ENCODE measurements at regions not wholly inside any gene's neighbourhood (a gene's known extent, or its start where the extent isn't known, plus 50 kb on each side); places are given as distances from the start of the nearest gene placed in this dataset.

GRCh38 chr12:125206711-125207110 is 141.5 kb downstream of the AACS start:
- H2AFZ ChIP-seq (ENCODE audit: low read depth, low read length), result no peak overlapping the region
- no peaks in the 10 kb centered on the region for H3K79me2 ChIP-seq (replicated peaks; ENCODE audit: insufficient read depth, low read length)
- no peak overlapping the region for H3K4me2 ChIP-seq (ENCODE audit: low read length)
- H4K20me1 ChIP-seq (ENCODE audit: insufficient read depth), result no peaks in the 10 kb centered on the region
- no peak overlapping the region for H3K27ac ChIP-seq (ENCODE audit: low read length)
- H3K36me3 ChIP-seq (ENCODE audit: insufficient read depth, low read length), result peaks cover 7% of the 10 kb centered on the region
- TF ChIP-seq EZH2 (IDR thresholded peaks at IDR 0.05; ENCODE audit: borderline replicate concordance, insufficient read depth, low read length, poor library complexity, severe bottlenecking) (no peak), POLR2AphosphoS5 (IDR thresholded peaks at IDR 0.05) (no peak)
- H3K9me2 ChIP-seq (ENCODE audit: insufficient read depth, low read length), result no peaks in the 10 kb centered on the region
- H3K4me3 ChIP-seq (ENCODE audit: low read length), result no peak overlapping the region
- no peak overlapping the region for H3K9ac ChIP-seq (ENCODE audit: low read length)
- no peaks in the 10 kb centered on the region for H3K9me3 ChIP-seq (ENCODE audit: low read length)
- no peaks in the 10 kb centered on the region for H3K27me3 ChIP-seq (ENCODE audit: insufficient read depth, low read depth, low read length)
- no peaks in the 10 kb centered on the region for H3F3A ChIP-seq (ENCODE audit: insufficient read depth, low read length, poor library complexity, severe bottlenecking)

DNA sequence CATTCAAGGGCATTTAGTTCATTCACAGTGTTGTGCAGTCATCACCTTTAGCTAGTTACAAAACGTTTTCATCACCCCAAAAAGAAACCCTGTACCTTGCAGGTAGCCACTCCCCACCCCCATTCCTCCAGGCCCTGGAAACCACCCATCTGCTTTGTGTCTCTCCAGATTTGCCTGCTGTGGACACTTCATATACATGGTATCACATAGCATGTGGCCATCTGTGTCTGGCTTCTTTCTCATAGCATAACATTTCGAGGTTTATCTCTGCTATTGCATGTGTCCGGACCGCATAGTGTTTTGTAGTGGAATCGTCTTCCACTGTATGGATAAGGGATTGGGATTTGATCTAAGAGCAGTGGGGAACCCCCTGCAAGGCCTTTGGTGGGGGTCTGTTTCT is 143.1 kb downstream of the AACS start:
- no peak overlapping the region for H2AFZ ChIP-seq (ENCODE audit: low read depth, low read length)
- H3K9ac ChIP-seq (ENCODE audit: low read length), result no peak overlapping the region
- no peak overlapping the region for H3K4me3 ChIP-seq (ENCODE audit: low read length)
- no peaks in the 10 kb centered on the region for H3K27me3 ChIP-seq (ENCODE audit: insufficient read depth, low read depth, low read length)
- no peaks in the 10 kb centered on the region for H3F3A ChIP-seq (ENCODE audit: insufficient read depth, low read length, poor library complexity, severe bottlenecking)
- H3K4me2 ChIP-seq (ENCODE audit: low read length), result no peak overlapping the region
- TF ChIP-seq SMC3 (conservative IDR thresholded peaks at IDR 0.05; ENCODE audit: poor library complexity) (no peak), TAF1 (IDR thresholded peaks at IDR 0.05; ENCODE audit: low read depth) (no peak), CTCF (IDR thresholded peaks at IDR 0.05; ENCODE audit: poor library complexity, severe bottlenecking) (no peak), RAD21 (conservative IDR thresholded peaks at IDR 0.05) (no peak), MXI1 (conservative IDR thresholded peaks at IDR 0.05; ENCODE audit: poor library complexity, severe bottlenecking) (no peak), POLR2AphosphoS5 (IDR thresholded peaks at IDR 0.05) (no peak), EP300 (conservative IDR thresholded peaks at IDR 0.05; ENCODE audit: poor library complexity, severe bottlenecking) (no peak), EZH2 (IDR thresholded peaks at IDR 0.05; ENCODE audit: borderline replicate concordance, insufficient read depth, low read length, poor library complexity, severe bottlenecking) (no peak)
- TF ChIP-seq, protein P1, sequence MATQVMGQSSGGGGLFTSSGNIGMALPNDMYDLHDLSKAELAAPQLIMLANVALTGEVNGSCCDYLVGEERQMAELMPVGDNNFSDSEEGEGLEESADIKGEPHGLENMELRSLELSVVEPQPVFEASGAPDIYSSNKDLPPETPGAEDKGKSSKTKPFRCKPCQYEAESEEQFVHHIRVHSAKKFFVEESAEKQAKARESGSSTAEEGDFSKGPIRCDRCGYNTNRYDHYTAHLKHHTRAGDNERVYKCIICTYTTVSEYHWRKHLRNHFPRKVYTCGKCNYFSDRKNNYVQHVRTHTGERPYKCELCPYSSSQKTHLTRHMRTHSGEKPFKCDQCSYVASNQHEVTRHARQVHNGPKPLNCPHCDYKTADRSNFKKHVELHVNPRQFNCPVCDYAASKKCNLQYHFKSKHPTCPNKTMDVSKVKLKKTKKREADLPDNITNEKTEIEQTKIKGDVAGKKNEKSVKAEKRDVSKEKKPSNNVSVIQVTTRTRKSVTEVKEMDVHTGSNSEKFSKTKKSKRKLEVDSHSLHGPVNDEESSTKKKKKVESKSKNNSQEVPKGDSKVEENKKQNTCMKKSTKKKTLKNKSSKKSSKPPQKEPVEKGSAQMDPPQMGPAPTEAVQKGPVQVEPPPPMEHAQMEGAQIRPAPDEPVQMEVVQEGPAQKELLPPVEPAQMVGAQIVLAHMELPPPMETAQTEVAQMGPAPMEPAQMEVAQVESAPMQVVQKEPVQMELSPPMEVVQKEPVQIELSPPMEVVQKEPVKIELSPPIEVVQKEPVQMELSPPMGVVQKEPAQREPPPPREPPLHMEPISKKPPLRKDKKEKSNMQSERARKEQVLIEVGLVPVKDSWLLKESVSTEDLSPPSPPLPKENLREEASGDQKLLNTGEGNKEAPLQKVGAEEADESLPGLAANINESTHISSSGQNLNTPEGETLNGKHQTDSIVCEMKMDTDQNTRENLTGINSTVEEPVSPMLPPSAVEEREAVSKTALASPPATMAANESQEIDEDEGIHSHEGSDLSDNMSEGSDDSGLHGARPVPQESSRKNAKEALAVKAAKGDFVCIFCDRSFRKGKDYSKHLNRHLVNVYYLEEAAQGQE (IDR thresholded peaks at IDR 0.05; ENCODE audit: borderline replicate concordance), result no peak
- no peaks in the 10 kb centered on the region for H3K36me3 ChIP-seq (ENCODE audit: insufficient read depth, low read length)
- no peaks in the 10 kb centered on the region for H3K9me2 ChIP-seq (ENCODE audit: insufficient read depth, low read length)
- H3K79me2 ChIP-seq (replicated peaks; ENCODE audit: insufficient read depth, low read length), result no peaks in the 10 kb centered on the region
- H3K9me3 ChIP-seq (ENCODE audit: low read length), result no peaks in the 10 kb centered on the region
- H3K27ac ChIP-seq (ENCODE audit: low read length), result no peak overlapping the region
- no peaks in the 10 kb centered on the region for H4K20me1 ChIP-seq (ENCODE audit: insufficient read depth)

DNA sequence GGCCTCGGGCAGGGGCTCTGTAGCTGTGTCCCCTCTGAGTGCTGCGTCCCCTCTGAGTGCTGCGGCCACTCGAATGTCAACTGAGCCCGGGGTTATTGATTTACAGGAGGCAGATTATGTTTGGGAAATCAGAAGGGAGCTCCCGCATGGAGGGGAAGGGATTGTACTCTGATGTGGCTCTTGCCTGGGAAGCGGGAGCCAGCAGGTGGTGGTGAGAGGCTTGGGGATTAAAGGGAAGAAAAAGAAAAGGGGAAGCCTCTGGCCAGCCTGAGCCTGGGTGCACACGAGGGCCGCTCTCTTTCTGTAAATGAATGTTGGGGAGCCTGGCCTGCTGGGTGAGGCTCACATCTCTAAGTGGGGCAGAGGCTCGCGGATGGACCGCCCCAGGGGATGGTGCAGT is 143.7 kb downstream of the AACS start:
- no peaks in the 10 kb centered on the region for H3F3A ChIP-seq (ENCODE audit: insufficient read depth, low read length, poor library complexity, severe bottlenecking)
- no peaks in the 10 kb centered on the region for H3K9me2 ChIP-seq (ENCODE audit: insufficient read depth, low read length)
- H3K27me3 ChIP-seq (ENCODE audit: insufficient read depth, low read depth, low read length), result no peaks in the 10 kb centered on the region
- H2AFZ ChIP-seq (ENCODE audit: low read depth, low read length), result no peak overlapping the region
- no peaks in the 10 kb centered on the region for H3K36me3 ChIP-seq (ENCODE audit: insufficient read depth, low read length)
- no peaks in the 10 kb centered on the region for H3K9me3 ChIP-seq (ENCODE audit: low read length)
- H4K20me1 ChIP-seq (ENCODE audit: insufficient read depth), result no peaks in the 10 kb centered on the region
- no peak overlapping the region for H3K4me2 ChIP-seq (ENCODE audit: low read length)
- H3K9ac ChIP-seq (ENCODE audit: low read length), result no peak overlapping the region
- H3K4me3 ChIP-seq (ENCODE audit: low read length), result no peak overlapping the region
- no peak for TF ChIP-seq RAD21 (conservative IDR thresholded peaks at IDR 0.05)
- TF ChIP-seq, protein P1 (IDR thresholded peaks at IDR 0.05; ENCODE audit: borderline replicate concordance), result no peak
- no peak for TF ChIP-seq MXI1 (conservative IDR thresholded peaks at IDR 0.05; ENCODE audit: poor library complexity, severe bottlenecking)
- TF ChIP-seq CTCF (IDR thresholded peaks at IDR 0.05; ENCODE audit: poor library complexity, severe bottlenecking), result no peak
- no peak for TF ChIP-seq POLR2AphosphoS5 (IDR thresholded peaks at IDR 0.05)
- no peak for TF ChIP-seq TAF1 (IDR thresholded peaks at IDR 0.05; ENCODE audit: low read depth)
- no peak for TF ChIP-seq EP300 (conservative IDR thresholded peaks at IDR 0.05; ENCODE audit: poor library complexity, severe bottlenecking)
- no peak for TF ChIP-seq SMC3 (conservative IDR thresholded peaks at IDR 0.05; ENCODE audit: poor library complexity)
- TF ChIP-seq EZH2 (IDR thresholded peaks at IDR 0.05; ENCODE audit: borderline replicate concordance, insufficient read depth, low read length, poor library complexity, severe bottlenecking), result no peak
- no peak overlapping the region for H3K27ac ChIP-seq (ENCODE audit: low read length)
- no peaks in the 10 kb centered on the region for H3K79me2 ChIP-seq (replicated peaks; ENCODE audit: insufficient read depth, low read length)
